Osteoblast (primary cell): ENCODE measurements at regions not wholly inside any gene's neighbourhood (a gene's known extent, or its start where the extent isn't known, plus 50 kb on each side); places are given as distances from the start of the nearest gene placed in this dataset.
A peak's percentile ranks its signal among the peaks of the same experiment; 100 is the strongest.

Experiments used
- DNase-seq: peaks from one replicate; pipeline ENCODE4 v3.0.0; 2011; ENCODE audit warnings: low spot score, mixed read lengths; ENCODE audit not compliant: insufficient read length; ENCODE audit errors: missing footprints
- H2AFZ ChIP-seq: 2 replicates; pipeline ENCODE4 v1.6.0; 2011; ENCODE audit warnings: mild to moderate bottlenecking, low read length
- H3K27ac ChIP-seq: 2 replicates; pipeline ENCODE4 v1.5.1; 2011; ENCODE audit warnings: mild to moderate bottlenecking, low read depth, low read length, moderate library complexity
- H3K27me3 ChIP-seq: 2 replicates; pipeline ENCODE4 v1.6.0; 2012; ENCODE audit warnings: mild to moderate bottlenecking, control low read depth, inconsistent platforms, low read length, moderate library complexity; ENCODE audit not compliant: insufficient read depth
- H3K36me3 ChIP-seq: 2 replicates; pipeline ENCODE4 v1.5.1; 2011; ENCODE audit warnings: mild to moderate bottlenecking, low read length, control low read depth, moderate library complexity; ENCODE audit not compliant: insufficient read depth
- H3K4me1 ChIP-seq: 2 replicates; pipeline ENCODE4 v1.5.1; 2011; ENCODE audit warnings: mild to moderate bottlenecking, low read length, control low read depth, moderate library complexity; ENCODE audit not compliant: insufficient read depth
- H3K4me2 ChIP-seq: 2 replicates; pipeline ENCODE4 v1.6.0; 2011; ENCODE audit warnings: mild to moderate bottlenecking, low read length; ENCODE audit not compliant: insufficient read depth
- H3K4me3 ChIP-seq: fragments of 200-600 bp; sonication (generic); 3 replicates; pipeline ENCODE4 v1.5.1; 2012; ENCODE audit warnings: mild to moderate bottlenecking, low read length, inconsistent platforms; ENCODE audit not compliant: insufficient read depth
- H3K79me2 ChIP-seq: 2 replicates; pipeline ENCODE4 v1.6.0; 2012; ENCODE audit warnings: mild to moderate bottlenecking, low read length, control low read depth, inconsistent platforms; ENCODE audit not compliant: insufficient read depth
- H3K9me3 ChIP-seq: 2 replicates; pipeline ENCODE4 v1.5.1; 2011; ENCODE audit warnings: low read depth, low read length, control low read depth
- H4K20me1 ChIP-seq: 2 replicates; pipeline ENCODE4 v1.6.0; 2012; ENCODE audit warnings: mild to moderate bottlenecking, low read length, control low read depth; ENCODE audit not compliant: insufficient read depth
- TF ChIP-seq, protein P1 (sequence below): IDR thresholded peaks from 2 replicates; pipeline ENCODE4 v1.5.1; 2011; ENCODE audit warnings: mild to moderate bottlenecking, low read depth, low read length, moderate library complexity; ENCODE audit errors: extremely low read depth

DNA sequence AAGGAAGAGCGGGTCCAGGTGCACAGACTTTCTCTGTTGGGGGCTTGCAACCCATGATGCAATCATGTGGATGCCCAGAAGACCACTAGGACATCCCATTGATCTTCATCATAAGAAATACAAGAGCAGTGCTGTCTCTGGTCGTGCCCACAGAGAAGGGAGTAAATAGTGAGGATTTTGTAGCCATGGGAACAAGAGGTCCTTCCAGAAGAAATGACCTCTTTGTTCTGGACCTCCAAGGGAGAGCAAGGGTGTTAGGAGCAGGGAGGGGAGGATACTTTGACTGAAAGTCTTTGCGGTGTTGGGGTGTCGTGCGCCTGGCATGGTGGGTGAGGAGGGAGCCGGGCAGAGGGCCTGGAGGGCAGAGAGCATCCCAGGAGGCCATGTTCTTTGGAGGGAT, 55.0 kb upstream of the EN2 start:
- no peaks in the 10 kb centered on the region for H3K9me3 ChIP-seq
- no peaks in the 10 kb centered on the region for H3K36me3 ChIP-seq
- TF ChIP-seq, protein P1, sequence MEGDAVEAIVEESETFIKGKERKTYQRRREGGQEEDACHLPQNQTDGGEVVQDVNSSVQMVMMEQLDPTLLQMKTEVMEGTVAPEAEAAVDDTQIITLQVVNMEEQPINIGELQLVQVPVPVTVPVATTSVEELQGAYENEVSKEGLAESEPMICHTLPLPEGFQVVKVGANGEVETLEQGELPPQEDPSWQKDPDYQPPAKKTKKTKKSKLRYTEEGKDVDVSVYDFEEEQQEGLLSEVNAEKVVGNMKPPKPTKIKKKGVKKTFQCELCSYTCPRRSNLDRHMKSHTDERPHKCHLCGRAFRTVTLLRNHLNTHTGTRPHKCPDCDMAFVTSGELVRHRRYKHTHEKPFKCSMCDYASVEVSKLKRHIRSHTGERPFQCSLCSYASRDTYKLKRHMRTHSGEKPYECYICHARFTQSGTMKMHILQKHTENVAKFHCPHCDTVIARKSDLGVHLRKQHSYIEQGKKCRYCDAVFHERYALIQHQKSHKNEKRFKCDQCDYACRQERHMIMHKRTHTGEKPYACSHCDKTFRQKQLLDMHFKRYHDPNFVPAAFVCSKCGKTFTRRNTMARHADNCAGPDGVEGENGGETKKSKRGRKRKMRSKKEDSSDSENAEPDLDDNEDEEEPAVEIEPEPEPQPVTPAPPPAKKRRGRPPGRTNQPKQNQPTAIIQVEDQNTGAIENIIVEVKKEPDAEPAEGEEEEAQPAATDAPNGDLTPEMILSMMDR: no peak

DNA sequence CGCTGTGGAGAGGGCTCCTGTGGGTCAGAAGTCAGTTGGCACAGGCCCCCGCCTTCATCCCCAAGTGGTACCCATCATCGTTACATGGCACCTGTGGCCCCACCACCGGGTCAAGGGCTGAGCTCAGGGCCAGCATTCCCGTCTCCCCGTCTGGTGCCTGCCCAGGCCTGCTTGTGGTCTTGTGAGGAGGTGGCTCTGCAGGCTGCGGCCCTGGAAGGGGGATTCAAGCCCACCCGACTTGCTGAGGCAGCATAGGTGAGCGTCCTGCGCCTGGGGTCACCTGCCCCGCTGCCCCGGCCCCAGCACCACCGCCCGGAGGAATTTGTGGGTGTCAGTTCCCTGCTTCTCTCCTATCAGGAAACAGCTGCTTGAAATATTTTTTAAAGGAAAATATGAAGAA, 53.0 kb upstream of the EN2 start:
- no peaks in the 10 kb centered on the region for H3K79me2 ChIP-seq
- no peak overlapping the region for H3K4me3 ChIP-seq
- peak; percentile 88 for DNase-seq
- no peaks in the 10 kb centered on the region for H3K4me1 ChIP-seq
- TF ChIP-seq, protein P1: no peak
- no peaks in the 10 kb centered on the region for H3K36me3 ChIP-seq
- no peaks in the 10 kb centered on the region for H3K9me3 ChIP-seq
- no peak overlapping the region for H3K27ac ChIP-seq
- H2AFZ ChIP-seq: no peak overlapping the region
- H3K4me2 ChIP-seq: no peak overlapping the region
- no peaks in the 10 kb centered on the region for H4K20me1 ChIP-seq
- H3K27me3 ChIP-seq: peaks cover 3% of the 10 kb centered on the region

More for the DNA sequence above, 55.0 kb upstream of the EN2 start:
- no peak overlapping the region for H3K4me3 ChIP-seq
- no peaks in the 10 kb centered on the region for H3K79me2 ChIP-seq
- H2AFZ ChIP-seq: no peak overlapping the region
- H3K27me3 ChIP-seq: peaks cover 3% of the 10 kb centered on the region
- H3K4me2 ChIP-seq: no peak overlapping the region
- H4K20me1 ChIP-seq: no peaks in the 10 kb centered on the region
- H3K4me1 ChIP-seq: no peaks in the 10 kb centered on the region
- no peak for DNase-seq
- no peak overlapping the region for H3K27ac ChIP-seq

DNA sequence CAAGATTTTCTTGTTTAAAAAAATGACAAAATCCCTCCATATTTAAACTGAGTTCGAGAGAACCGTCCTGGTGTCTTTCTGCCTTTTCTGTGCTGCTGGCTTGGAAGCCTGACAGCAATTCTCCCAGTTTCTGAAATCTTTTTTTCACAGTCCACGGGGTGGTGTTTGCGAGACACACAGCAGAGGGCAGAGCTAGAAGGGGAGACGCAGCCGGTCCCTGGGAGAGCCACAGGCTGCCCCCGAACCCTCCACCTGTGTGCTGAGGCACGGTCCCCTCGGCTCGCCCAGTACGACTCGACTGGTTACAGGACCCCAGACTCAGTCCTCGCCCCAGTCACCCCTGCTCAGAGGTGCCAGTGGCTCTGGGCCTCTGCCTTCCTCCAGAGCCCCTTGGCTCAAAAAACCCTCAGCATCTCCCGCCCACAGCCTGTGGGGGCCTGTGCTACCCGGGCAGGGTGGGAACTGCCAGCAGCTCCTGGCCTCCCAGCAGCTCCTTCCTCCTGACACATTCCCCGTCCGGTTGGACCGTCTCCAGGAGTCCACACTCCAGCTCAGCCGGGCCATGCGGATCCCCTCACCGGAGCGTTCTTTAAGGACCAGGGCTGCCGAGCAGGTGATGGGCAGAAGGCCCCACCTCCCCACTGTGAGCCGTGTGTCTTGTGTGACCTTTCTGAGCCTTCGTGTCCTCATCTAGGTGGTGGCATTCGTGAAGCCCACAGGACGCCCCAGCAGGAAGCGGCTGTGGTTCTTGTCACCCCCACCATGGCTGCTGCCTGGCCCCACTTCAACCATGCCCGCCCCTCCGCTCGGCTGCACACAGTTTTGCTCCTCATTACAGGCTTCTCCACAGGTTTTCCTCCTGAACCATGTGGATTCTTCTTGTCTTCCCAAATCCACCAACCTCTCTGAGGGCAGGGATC, 52.3 kb upstream of the EN2 start:
- no peaks in the 10 kb centered on the region for H3K4me1 ChIP-seq
- no peaks in the 10 kb centered on the region for H4K20me1 ChIP-seq
- H3K4me3 ChIP-seq: no peak overlapping the region
- no peaks in the 10 kb centered on the region for H3K9me3 ChIP-seq
- peak; percentile 91 for DNase-seq
- TF ChIP-seq, protein P1: peak; percentile 17
- H3K27me3 ChIP-seq: peaks cover 6% of the 10 kb centered on the region
- H3K4me2 ChIP-seq: no peak overlapping the region
- H3K36me3 ChIP-seq: no peaks in the 10 kb centered on the region
- H3K79me2 ChIP-seq: no peaks in the 10 kb centered on the region
- no peak overlapping the region for H2AFZ ChIP-seq
- no peak overlapping the region for H3K27ac ChIP-seq

DNA sequence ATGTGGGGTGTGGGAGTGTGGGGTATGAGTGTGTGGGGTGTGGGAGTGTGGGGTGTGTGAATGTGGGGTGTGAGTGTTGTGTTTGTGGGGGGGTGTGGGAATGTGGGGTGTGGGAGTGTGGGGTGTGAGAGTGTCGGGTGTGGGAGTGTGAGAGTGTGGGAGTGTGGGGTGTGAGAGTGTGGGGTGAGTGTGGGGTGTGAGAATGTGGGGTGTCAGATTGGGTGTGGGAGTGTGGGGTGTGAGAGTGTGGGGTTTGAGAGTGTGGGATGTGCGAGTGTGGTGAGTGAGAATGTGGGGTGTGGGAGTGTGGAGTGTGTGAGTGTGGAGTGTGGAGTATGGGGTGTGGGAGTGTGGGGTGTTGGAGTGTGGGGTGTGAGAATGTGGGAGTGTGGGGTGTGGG, 50.1 kb upstream of the EN2 start:
- Histone ChIP-seq H2AFZ (no peak overlapping the region), H4K20me1 (no peaks in the 10 kb centered on the region), H3K4me1 (no peaks in the 10 kb centered on the region), H3K36me3 (no peaks in the 10 kb centered on the region), H3K9me3 (no peaks in the 10 kb centered on the region), H3K4me3 (no peak overlapping the region), H3K4me2 (no peak overlapping the region), H3K79me2 (no peaks in the 10 kb centered on the region), H3K27me3 (peaks cover 4% of the 10 kb centered on the region), H3K27ac (no peak overlapping the region)
- TF ChIP-seq, protein P1: no peak
- no peak for DNase-seq
